ENCODE measurements at regions not wholly inside any gene's neighbourhood (a gene's known extent, or its start where the extent isn't known, plus 50 kb on each side); places are given as distances from the start of the nearest gene placed in this dataset.

- ATAC-seq (ENCODE audit: low FRiP score) = no peak
- Histone ChIP-seq H3K9me3 (ENCODE audit: control insufficient read depth, low read length) (peaks cover 2% of the 10 kb centered on the region), H3K4me1 (ENCODE audit: control insufficient read depth in 1 of 2, insufficient read depth in 2 of 2, low read length in 2 of 2) (no peaks in the 10 kb centered on the region), H3K27me3 (ENCODE audit: control insufficient read depth in 1 of 2, insufficient read depth in 2 of 2, low read length in 1 of 2) (no peaks in the 10 kb centered on the region), H3K4me3 (ENCODE audit: low read length in 2 of 2) (no peak overlapping the region), H3K27ac (ENCODE audit: low read depth in 1 of 2, low read length in 2 of 2) (no peak overlapping the region), H3K36me3 (ENCODE audit: control insufficient read depth in 1 of 2, insufficient read depth in 2 of 2, low read length in 1 of 2) (no peaks in the 10 kb centered on the region)
- intact Hi-C loops (cut with DNase I) = no loop called here
- no peak for DNase-seq
- 50 to 51% methylated on average over 10 of the region's 10 CpGs for WGBS, 2 donors
These were observed 108.2 kb upstream of the TOP3B start for GRCh38 chr22:22090650-22091399.

- H3K36me3 ChIP-seq (ENCODE audit: control insufficient read depth in 1 of 2, insufficient read depth in 2 of 2, low read length in 1 of 2) = no peaks in the 10 kb centered on the region
- DNase-seq = no peak
- 56 to 61% methylated on average over 3 of the region's 3 CpGs for WGBS, 2 donors
- ATAC-seq (ENCODE audit: low FRiP score) = no peak
- intact Hi-C loops (cut with DNase I) = no loop called here
- H3K4me1 ChIP-seq (ENCODE audit: control insufficient read depth in 1 of 2, insufficient read depth in 2 of 2, low read length in 2 of 2) = no peaks in the 10 kb centered on the region
- no peak overlapping the region for H3K27ac ChIP-seq (ENCODE audit: low read depth in 1 of 2, low read length in 2 of 2)
- peaks cover 2% of the 10 kb centered on the region for H3K9me3 ChIP-seq (ENCODE audit: control insufficient read depth, low read length)
- no peaks in the 10 kb centered on the region for H3K27me3 ChIP-seq (ENCODE audit: control insufficient read depth in 1 of 2, insufficient read depth in 2 of 2, low read length in 1 of 2)
- no peak overlapping the region for H3K4me3 ChIP-seq (ENCODE audit: low read length in 2 of 2)
These were observed 107.1 kb upstream of the TOP3B start for GRCh38 chr22:22089459-22090308.

- peaks cover 2% of the 10 kb centered on the region for H3K9me3 ChIP-seq (ENCODE audit: control insufficient read depth, low read length)
- H3K27ac ChIP-seq (ENCODE audit: low read depth in 1 of 2, low read length in 2 of 2) = no peak overlapping the region
- no peaks in the 10 kb centered on the region for H3K4me1 ChIP-seq (ENCODE audit: control insufficient read depth in 1 of 2, insufficient read depth in 2 of 2, low read length in 2 of 2)
- ATAC-seq (ENCODE audit: low FRiP score) (no peak), DNase-seq (no peak)
- intact Hi-C loops (cut with DNase I) = no loop called here
- WGBS, 2 donors = 69 to 72% methylated on average over 9 of the region's 9 CpGs
- H3K4me3 ChIP-seq (ENCODE audit: low read length in 2 of 2) = no peak overlapping the region
- no peaks in the 10 kb centered on the region for H3K27me3 ChIP-seq (ENCODE audit: control insufficient read depth in 1 of 2, insufficient read depth in 2 of 2, low read length in 1 of 2)
- H3K36me3 ChIP-seq (ENCODE audit: control insufficient read depth in 1 of 2, insufficient read depth in 2 of 2, low read length in 1 of 2) = no peaks in the 10 kb centered on the region
These were observed 106.3 kb upstream of the TOP3B start for GRCh38 chr22:22088658-22089458.

GRCh38 chr22:22087854-22088657 is 105.5 kb upstream of the TOP3B start:
- no peak for ATAC-seq (ENCODE audit: low FRiP score)
- intact Hi-C loops (cut with DNase I) = no loop called here

GRCh38 chr22:22086501-22087158 is 104.0 kb upstream of the TOP3B start:
- H3K27ac ChIP-seq (ENCODE audit: low read depth in 1 of 2, low read length in 2 of 2) = no peak overlapping the region
- DNase-seq (no peak), ATAC-seq (ENCODE audit: low FRiP score) (peak; percentile 73)
- peaks cover 2% of the 10 kb centered on the region for H3K9me3 ChIP-seq (ENCODE audit: control insufficient read depth, low read length)
- no peaks in the 10 kb centered on the region for H3K4me1 ChIP-seq (ENCODE audit: control insufficient read depth in 1 of 2, insufficient read depth in 2 of 2, low read length in 2 of 2)
- no peak overlapping the region for H3K4me3 ChIP-seq (ENCODE audit: low read length in 2 of 2)
- intact Hi-C loops (cut with DNase I) = no loop called here
- WGBS, 2 donors = 25 to 50% methylated on average over 2 of the region's 2 CpGs
- no peaks in the 10 kb centered on the region for H3K27me3 ChIP-seq (ENCODE audit: control insufficient read depth in 1 of 2, insufficient read depth in 2 of 2, low read length in 1 of 2)
- H3K36me3 ChIP-seq (ENCODE audit: control insufficient read depth in 1 of 2, insufficient read depth in 2 of 2, low read length in 1 of 2) = no peaks in the 10 kb centered on the region

More at GRCh38 chr22:22087854-22088657, 105.5 kb upstream of the TOP3B start:
- peaks cover 2% of the 10 kb centered on the region for H3K9me3 ChIP-seq (ENCODE audit: control insufficient read depth, low read length)
- no peaks in the 10 kb centered on the region for H3K27me3 ChIP-seq (ENCODE audit: control insufficient read depth in 1 of 2, insufficient read depth in 2 of 2, low read length in 1 of 2)
- 85 to 86% methylated on average over 10 of the region's 10 CpGs for WGBS, 2 donors
- H3K27ac ChIP-seq (ENCODE audit: low read depth in 1 of 2, low read length in 2 of 2) = no peak overlapping the region
- no peak overlapping the region for H3K4me3 ChIP-seq (ENCODE audit: low read length in 2 of 2)
- H3K4me1 ChIP-seq (ENCODE audit: control insufficient read depth in 1 of 2, insufficient read depth in 2 of 2, low read length in 2 of 2) = no peaks in the 10 kb centered on the region
- H3K36me3 ChIP-seq (ENCODE audit: control insufficient read depth in 1 of 2, insufficient read depth in 2 of 2, low read length in 1 of 2) = no peaks in the 10 kb centered on the region
- no peak for DNase-seq

GRCh38 chr22:22085702-22086500 is 103.3 kb upstream of the TOP3B start:
- no peaks in the 10 kb centered on the region for H3K27me3 ChIP-seq (ENCODE audit: control insufficient read depth in 1 of 2, insufficient read depth in 2 of 2, low read length in 1 of 2)
- no peaks in the 10 kb centered on the region for H3K36me3 ChIP-seq (ENCODE audit: control insufficient read depth in 1 of 2, insufficient read depth in 2 of 2, low read length in 1 of 2)
- ATAC-seq (ENCODE audit: low FRiP score) = no peak
- H3K4me1 ChIP-seq (ENCODE audit: control insufficient read depth in 1 of 2, insufficient read depth in 2 of 2, low read length in 2 of 2) = no peaks in the 10 kb centered on the region
- no peak overlapping the region for H3K27ac ChIP-seq (ENCODE audit: low read depth in 1 of 2, low read length in 2 of 2)
- WGBS, 2 donors = 58 to 68% methylated on average over 5 of the region's 5 CpGs
- no peak overlapping the region for H3K4me3 ChIP-seq (ENCODE audit: low read length in 2 of 2)
- intact Hi-C loops (cut with DNase I) = no loop called here
- H3K9me3 ChIP-seq (ENCODE audit: control insufficient read depth, low read length) = peaks cover 2% of the 10 kb centered on the region
- no peak for DNase-seq

- 29 to 33% methylated on average over 4 of the region's 4 CpGs for WGBS, 2 donors
- intact Hi-C loops (cut with DNase I) = no loop called here
- no peaks in the 10 kb centered on the region for H3K4me1 ChIP-seq (ENCODE audit: control insufficient read depth in 1 of 2, insufficient read depth in 2 of 2, low read length in 2 of 2)
- H3K4me3 ChIP-seq (ENCODE audit: low read length in 2 of 2) = no peak overlapping the region
- no peak overlapping the region for H3K27ac ChIP-seq (ENCODE audit: low read depth in 1 of 2, low read length in 2 of 2)
- no peaks in the 10 kb centered on the region for H3K27me3 ChIP-seq (ENCODE audit: control insufficient read depth in 1 of 2, insufficient read depth in 2 of 2, low read length in 1 of 2)
- DNase-seq (no peak), ATAC-seq (ENCODE audit: low FRiP score) (no peak)
- H3K36me3 ChIP-seq (ENCODE audit: control insufficient read depth in 1 of 2, insufficient read depth in 2 of 2, low read length in 1 of 2) = no peaks in the 10 kb centered on the region
- peaks cover 2% of the 10 kb centered on the region for H3K9me3 ChIP-seq (ENCODE audit: control insufficient read depth, low read length)
These were observed 101.6 kb upstream of the TOP3B start for GRCh38 chr22:22084089-22084711.

Data from aorta (tissue), 5 donors.